GM12878 (cell line): ENCODE measurements at regions not wholly inside any gene's neighbourhood (a gene's known extent, or its start where the extent isn't known, plus 50 kb on each side); places are given as distances from the start of the nearest gene placed in this dataset.

Experiments
- ATAC-seq: fragments of 200-7000 bp; cut with Tn5 transposase; 3 replicates; pipeline ENCODE4 v1.9.1; 2020; ENCODE audit warnings: mild to moderate bottlenecking, moderate library complexity
- BruUV-seq: library from RNA; stranded (reverse); fragments of 400-500 nt; replicated peaks from 2 replicates; lab custom pipeline; 2021; lab: Mats Ljungman, UMichigan
- CTCF ChIA-PET: fragments of 300-600 bp; sonication (Branson Sonifier 250); formaldehyde crosslinking; extraction: SDS; loops from one replicate; lab custom pipeline; 2021; ENCODE audit warnings: inconsistent platforms; lab: Yijun Ruan, JAX
- POLR2A ChIA-PET: fragments of 350-600 bp; formaldehyde crosslinking; extraction: SDS; loops from one replicate; lab custom pipeline; 2021; ENCODE audit warnings: inconsistent platforms; lab: Charles Lee
- RAD21 ChIA-PET: fragments of 300-600 bp; sonication (Branson Sonifier 250); formaldehyde crosslinking; loops from one replicate; lab custom pipeline; 2023; ENCODE audit warnings: antibody characterized with exemption; ENCODE audit not compliant: unreplicated experiment; lab: Charles Lee
- SMC1A ChIA-PET: fragments of 300-600 bp; sonication (Branson Sonifier 250); formaldehyde crosslinking; loops from one replicate; lab custom pipeline; 2023; ENCODE audit not compliant: unreplicated experiment, uncharacterized antibody; lab: Charles Lee
- DNase-seq: peaks from one replicate; pipeline ENCODE4 v3.0.0-alpha.2; 2011; ENCODE audit warnings: low read depth, low spot score
- FAIRE-seq: peaks from 3 replicates; lab custom pipeline; 2011; peaks lifted over from hg19 to GRCh38; lab: Jason Lieb, UNC
- H2AFZ ChIP-seq: 2 replicates; pipeline ENCODE4 v1.6.0; 2011; ENCODE audit warnings: low read depth, low read length, control low read depth; ENCODE audit not compliant: control insufficient read depth
- H3K27ac ChIP-seq: 2 replicates; pipeline ENCODE4 v1.5.1; 2011; ENCODE audit warnings: control low read depth; ENCODE audit not compliant: control insufficient read depth, insufficient read depth
- H3K27me3 ChIP-seq, 2 experiments: replicated peaks in 1 of 2; 2 replicates each; pipeline versions ENCODE4 v1.6.0 to v1.6.1; 2011; ENCODE audit warnings: low read length in 1 of 2; ENCODE audit not compliant: control insufficient read depth in 2 of 2, insufficient read depth in 2 of 2
- H3K36me3 ChIP-seq, 2 experiments: 2 replicates each; pipeline ENCODE4 v1.5.1; 2011; ENCODE audit warnings: low read length in 1 of 2; ENCODE audit not compliant: control insufficient read depth in 2 of 2, insufficient read depth in 2 of 2
- H3K4me1 ChIP-seq: 2 replicates; pipeline ENCODE4 v1.6.1; 2011; ENCODE audit warnings: mild to moderate bottlenecking, low read length, moderate library complexity, mixed read lengths; ENCODE audit not compliant: control insufficient read depth, insufficient read depth
- H3K4me2 ChIP-seq: 2 replicates; pipeline ENCODE4 v1.6.0; 2011; ENCODE audit warnings: control low read depth; ENCODE audit not compliant: control insufficient read depth, insufficient read depth
- H3K4me3 ChIP-seq: fragments of 200-600 bp; sonication (generic); 2 replicates; pipeline ENCODE4 v1.5.1; 2016
- H3K79me2 ChIP-seq: 2 replicates; pipeline ENCODE4 v1.6.0; 2011; ENCODE audit warnings: low read length; ENCODE audit not compliant: control insufficient read depth, insufficient read depth
- H3K9ac ChIP-seq: 2 replicates; pipeline ENCODE4 v1.8.0; 2011; ENCODE audit warnings: low read length, control low read depth, mixed read lengths; ENCODE audit not compliant: control insufficient read depth, insufficient read depth
- H3K9me3 ChIP-seq: replicated peaks from 3 replicates; pipeline ENCODE4 v1.5.1; 2011; ENCODE audit warnings: mild to moderate bottlenecking, low read length; ENCODE audit not compliant: control insufficient read depth, insufficient read depth
- H4K20me1 ChIP-seq: 2 replicates; pipeline ENCODE4 v1.6.0; 2011; ENCODE audit not compliant: control insufficient read depth, insufficient read depth
- CREM ChIP-seq: IDR thresholded peaks from 2 replicates; pipeline ENCODE4 v1.6.1; 2014; ENCODE audit warnings: antibody characterized with exemption, low read depth
- ESRRA ChIP-seq: IDR thresholded peaks from 2 replicates; pipeline ENCODE4 v1.6.1; 2012; ENCODE audit warnings: mild to moderate bottlenecking, low read length, improper control_type of control experiment
- HCFC1 ChIP-seq: fragments of 150-350 bp; IDR thresholded peaks from 2 replicates; pipeline ENCODE4 v1.6.1; 2014; ENCODE audit warnings: low read length
- HSF1 ChIP-seq: fragments of 150-350 bp; IDR thresholded peaks from 2 replicates; pipeline ENCODE4 v1.6.1; 2014; ENCODE audit warnings: mild to moderate bottlenecking, low read depth, low read length
- IRF4 ChIP-seq: IDR thresholded peaks from 2 replicates; pipeline ENCODE4 v1.6.1; 2011; ENCODE audit warnings: low read depth, low read length
- MTA3 ChIP-seq: IDR thresholded peaks from 2 replicates; pipeline ENCODE4 v1.6.1; 2012; ENCODE audit warnings: low read length, inconsistent platforms, borderline replicate concordance
- NFXL1 ChIP-seq: fragments of 450-650 bp; IDR thresholded peaks from 2 replicates; pipeline ENCODE4 v1.6.1; 2017; ENCODE audit warnings: antibody characterized with exemption, mild to moderate bottlenecking, borderline replicate concordance
- PKNOX1 ChIP-seq: fragments of 450-650 bp; IDR thresholded peaks from 2 replicates; pipeline ENCODE4 v1.6.1; 2016; ENCODE audit warnings: mild to moderate bottlenecking
- SREBF2 ChIP-seq: IDR thresholded peaks from 2 replicates; pipeline ENCODE4 v1.6.1; 2012; ENCODE audit warnings: mild to moderate bottlenecking, low read length
- SRF ChIP-seq, 2 experiments: IDR thresholded peaks; 2 replicates each; pipeline ENCODE4 v1.6.1; 2011; ENCODE audit warnings: low read depth in 2 of 2, low read length in 2 of 2, mild to moderate bottlenecking in 1 of 2, moderate library complexity in 1 of 2
- ZBTB40 ChIP-seq: fragments of 450-650 bp; IDR thresholded peaks from 2 replicates; pipeline ENCODE4 v1.6.1; 2016; ENCODE audit warnings: mild to moderate bottlenecking, moderate library complexity, borderline replicate concordance
- in situ Hi-C: fragments of 300-500 bp; cut with MboI; formaldehyde crosslinking; loops from 9 replicates; pipeline ENCODE4 v1.14.3; 2018; ENCODE audit warnings: mixed read lengths
- intact Hi-C: fragments of 100-400 bp; cut with micrococcal nuclease; formaldehyde crosslinking; loops from one replicate; pipeline ENCODE4 v1.14.2; 2022; ENCODE audit not compliant: unreplicated experiment

- TF ChIP-seq SREBF2 (no peak), SRF (IDR thresholded peaks at IDR 0.05; ENCODE audit: low read depth in 2 of 2, low read length in 2 of 2) (no peak), ESRRA (no peak)
Observed at GRCh38 chr12:58148405-58148804, 207.0 kb downstream of the ATP23 start (continued).

GRCh38 chr12:58148976-58149375 is 207.6 kb downstream of the ATP23 start:
- Histone ChIP-seq H3K79me2 (no peaks in the 10 kb centered on the region), H3K4me2 (no peak overlapping the region), H4K20me1 (no peaks in the 10 kb centered on the region), H3K9ac (no peak overlapping the region), H3K4me1 (no peaks in the 10 kb centered on the region), H3K36me3 (no peaks in the 10 kb centered on the region), H3K27ac (no peak overlapping the region), H3K4me3 (no peak overlapping the region), H3K27me3 (no peaks in the 10 kb centered on the region), H3K9me3 (no peaks in the 10 kb centered on the region), H2AFZ (no peak overlapping the region)
- POLR2A ChIA-PET: no interaction called here
- no peak for FAIRE-seq
- intact Hi-C loops (no loop called here), in situ Hi-C loops (no loop called here)
- DNase-seq: no peak
- TF ChIP-seq IRF4 (no peak), HCFC1 (no peak), ZBTB40 (no peak), NFXL1 (no peak), CREM (no peak), HSF1 (no peak), MTA3 (no peak), PKNOX1 (no peak)
- CTCF ChIA-PET: no interaction called here
- SMC1A ChIA-PET: interaction anchor here (0.8 kb wide), 1 partner anchor 559 kb away, joined by 3 read pairs; no protein-coding TSS in a partner anchor
- no TSS peak for BruUV-seq
- RAD21 ChIA-PET: no interaction called here
- no peak for ATAC-seq
